Fibroblast of skin of abdomen (primary cell): ENCODE measurements at regions not wholly inside any gene's neighbourhood (a gene's known extent, or its start where the extent isn't known, plus 50 kb on each side); places are given as distances from the start of the nearest gene placed in this dataset.

Source experiments
- DNase-seq: peaks from one replicate; pipeline ENCODE4 v3.0.0-alpha.2; 2013

DNA sequence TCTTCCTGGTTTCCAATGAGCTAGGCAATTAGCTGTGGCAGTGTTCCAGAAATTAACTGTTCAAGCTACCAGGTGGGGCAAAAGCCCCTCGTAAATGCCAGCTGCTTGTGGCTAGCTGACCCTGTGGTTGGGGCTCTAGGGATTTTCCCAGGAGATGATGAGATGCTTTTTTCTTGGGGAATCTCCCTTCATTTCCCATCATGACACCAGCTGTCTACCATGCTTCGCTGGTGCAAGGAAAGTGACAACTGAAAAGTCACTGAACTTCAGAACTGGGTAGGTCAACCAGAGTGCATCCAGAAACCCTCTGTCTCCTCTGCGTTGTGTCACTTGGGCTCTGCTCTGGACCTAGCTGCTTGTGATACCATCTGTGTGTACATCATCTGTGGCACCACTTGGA lies 386.5 kb upstream of the DCC start:
- no peak for DNase-seq

GRCh38 chr18:51955136-51955535 lies 384.9 kb upstream of the DCC start:
- DNase-seq = no peak

DNA sequence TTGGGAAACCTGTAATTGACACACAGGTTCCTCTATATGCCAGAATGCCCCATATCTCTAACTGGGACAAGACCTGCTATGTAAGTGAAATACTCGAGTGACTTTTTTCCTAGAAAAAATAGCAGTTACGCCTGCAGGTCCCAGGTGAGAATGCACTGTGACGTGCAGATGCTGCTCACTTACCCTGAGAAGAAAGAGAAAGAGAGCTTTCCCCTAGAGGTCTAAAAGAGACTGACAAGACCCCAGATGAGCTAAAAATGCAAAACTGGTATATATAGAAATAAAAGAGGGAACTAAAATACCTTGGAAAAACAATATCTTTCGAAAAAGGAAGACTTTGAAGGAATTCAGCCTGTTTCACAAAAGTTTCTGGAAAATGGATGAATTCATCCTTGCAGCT lies 383.0 kb upstream of the DCC start:
- DNase-seq = no peak

GRCh38 chr18:51980101-51980500 lies 359.9 kb upstream of the DCC start:
- no peak for DNase-seq

- DNase-seq = no peak
These were observed 351.7 kb upstream of the DCC start for GRCh38 chr18:51988277-51988676.

GRCh38 chr18:51997129-51997528 lies 342.9 kb upstream of the DCC start:
- no peak for DNase-seq

- no peak for DNase-seq
These were observed 341.9 kb upstream of the DCC start for GRCh38 chr18:51998066-51998465.

DNA sequence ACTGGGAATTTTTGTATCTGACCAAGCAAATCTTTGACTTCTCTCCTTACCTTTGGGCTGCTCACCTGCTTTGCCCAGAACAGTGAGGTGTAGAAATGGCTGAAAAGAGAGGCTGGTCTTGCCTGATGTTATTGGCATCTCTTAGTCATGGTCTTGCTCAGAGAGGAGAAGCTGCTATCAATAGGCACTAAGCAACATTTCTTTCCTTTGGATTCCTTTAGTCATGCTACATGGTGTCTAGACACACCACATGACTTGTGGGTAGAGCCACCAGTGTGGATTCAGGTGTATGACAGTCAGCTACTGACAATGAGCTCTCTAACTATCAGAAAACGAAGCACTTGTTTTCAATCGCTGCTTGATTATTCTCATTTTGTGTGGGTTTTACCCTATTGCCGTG lies 341.3 kb upstream of the DCC start:
- no peak for DNase-seq

DNA sequence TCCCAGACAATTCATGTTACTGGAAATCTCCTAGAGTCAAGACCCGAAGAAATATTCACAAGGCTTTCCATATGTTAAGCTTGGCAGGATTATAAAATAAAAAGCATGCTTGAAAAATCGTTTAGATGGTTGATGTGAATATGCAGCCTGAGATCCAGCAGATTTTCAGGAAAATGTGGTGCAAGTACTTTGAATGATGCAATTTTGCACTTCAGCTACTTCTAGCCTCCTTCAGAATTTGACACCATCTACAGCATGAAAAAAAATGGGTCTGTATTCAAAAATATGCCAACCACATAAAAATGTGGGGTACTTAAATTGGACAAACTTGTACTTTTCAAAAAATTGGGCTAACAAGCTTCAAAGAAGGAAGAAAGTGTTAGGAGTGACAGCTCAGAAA lies 340.6 kb upstream of the DCC start:
- no peak for DNase-seq

- no peak for DNase-seq
These were observed 339.6 kb upstream of the DCC start for GRCh38 chr18:52000435-52000834.

DNA sequence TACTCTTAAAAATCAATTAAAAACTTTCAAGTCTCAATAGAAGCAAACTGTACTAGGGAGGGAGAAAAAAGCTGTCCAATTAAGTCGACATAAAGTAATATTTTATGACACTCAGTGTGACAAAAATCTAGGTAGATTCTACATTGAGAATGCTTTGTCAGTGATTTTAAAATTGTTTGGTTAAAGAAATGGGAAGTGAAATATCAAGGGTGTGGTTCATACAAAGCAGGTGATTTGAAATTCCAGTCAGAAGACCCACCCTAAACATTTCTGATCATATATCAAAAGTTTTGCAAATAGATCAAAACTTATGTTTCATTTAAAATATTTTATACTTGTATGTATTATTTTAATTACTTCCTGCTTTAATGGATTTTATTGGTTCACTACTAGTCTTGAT lies 338.9 kb upstream of the DCC start:
- no peak for DNase-seq

DNA sequence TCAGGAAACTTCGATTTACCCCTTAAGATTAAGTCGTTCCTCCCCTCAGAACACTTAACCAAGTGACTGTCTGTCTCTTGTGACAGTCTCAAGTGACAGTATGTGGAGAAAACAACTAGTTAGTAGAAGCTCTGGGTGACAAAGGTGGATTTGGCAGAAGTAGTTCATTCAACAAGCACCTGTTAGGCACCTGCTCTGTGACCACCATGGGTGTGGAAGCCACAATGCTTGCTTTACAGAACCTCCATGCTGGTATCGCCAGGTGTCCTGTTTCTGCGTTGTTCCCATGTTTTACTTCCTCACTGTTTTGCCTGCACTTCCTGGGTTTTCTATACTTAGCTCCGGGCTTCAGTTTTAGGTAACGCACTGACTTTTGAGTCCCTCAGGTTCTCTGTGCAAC lies 337.4 kb upstream of the DCC start:
- DNase-seq = no peak

GRCh38 chr18:52007105-52007504 lies 332.9 kb upstream of the DCC start:
- no peak for DNase-seq

DNA sequence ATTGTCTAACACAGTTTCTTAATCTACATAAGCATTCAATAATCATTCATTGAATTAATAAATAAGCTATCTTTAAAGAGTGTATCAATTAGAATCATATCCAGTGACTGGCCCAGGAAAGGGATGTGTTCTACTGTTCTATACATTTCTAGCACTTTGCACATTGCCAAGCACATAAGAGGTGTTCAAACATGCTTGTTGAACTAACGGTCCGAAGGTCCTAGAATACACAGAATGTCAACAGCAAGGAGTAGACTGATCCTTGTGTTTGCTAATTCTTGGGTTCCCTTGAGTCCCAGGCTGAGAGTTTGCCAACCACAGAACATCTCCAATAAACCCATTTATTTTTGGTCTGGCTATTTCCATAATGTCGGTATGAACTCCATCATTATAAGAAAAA lies 331.7 kb upstream of the DCC start:
- DNase-seq = no peak

DNA sequence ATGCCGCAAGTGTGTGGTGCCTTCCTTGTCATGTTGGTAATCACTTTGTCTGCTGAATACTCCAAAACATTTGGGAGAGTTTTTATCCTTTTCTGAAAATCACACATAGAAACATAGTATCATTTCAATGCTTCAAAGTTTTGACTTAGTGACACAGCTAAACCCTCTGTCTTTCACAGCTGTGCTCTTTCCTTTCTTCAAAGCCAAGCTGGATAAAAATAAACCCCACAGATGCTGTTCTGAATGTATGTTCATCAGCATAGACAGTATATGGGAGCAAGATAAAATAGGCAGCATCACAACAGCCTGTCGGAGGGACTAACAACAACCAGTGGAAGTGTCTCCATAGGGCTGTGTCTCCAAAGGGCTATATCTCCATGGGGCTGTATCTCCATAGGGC lies 331.3 kb upstream of the DCC start:
- no peak for DNase-seq

DNA sequence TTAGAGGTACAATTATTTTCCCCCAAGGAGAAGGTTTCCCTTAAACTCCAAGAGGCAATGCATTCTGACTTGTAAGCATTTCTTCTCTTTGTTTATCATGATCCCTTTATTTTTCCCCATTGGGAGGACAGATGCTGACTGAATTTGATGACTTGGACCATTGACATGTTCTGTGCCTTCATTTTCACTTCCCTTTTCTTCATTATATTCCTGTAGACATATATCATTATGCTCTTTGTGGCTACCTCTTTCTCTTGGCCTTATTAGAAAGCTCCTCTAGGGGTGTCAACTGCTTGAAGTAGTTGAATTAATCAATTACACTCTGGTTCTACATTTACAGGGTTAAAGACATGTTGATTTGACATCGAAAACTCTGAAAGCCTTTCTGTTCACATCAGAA lies 330.0 kb upstream of the DCC start:
- no peak for DNase-seq

DNA sequence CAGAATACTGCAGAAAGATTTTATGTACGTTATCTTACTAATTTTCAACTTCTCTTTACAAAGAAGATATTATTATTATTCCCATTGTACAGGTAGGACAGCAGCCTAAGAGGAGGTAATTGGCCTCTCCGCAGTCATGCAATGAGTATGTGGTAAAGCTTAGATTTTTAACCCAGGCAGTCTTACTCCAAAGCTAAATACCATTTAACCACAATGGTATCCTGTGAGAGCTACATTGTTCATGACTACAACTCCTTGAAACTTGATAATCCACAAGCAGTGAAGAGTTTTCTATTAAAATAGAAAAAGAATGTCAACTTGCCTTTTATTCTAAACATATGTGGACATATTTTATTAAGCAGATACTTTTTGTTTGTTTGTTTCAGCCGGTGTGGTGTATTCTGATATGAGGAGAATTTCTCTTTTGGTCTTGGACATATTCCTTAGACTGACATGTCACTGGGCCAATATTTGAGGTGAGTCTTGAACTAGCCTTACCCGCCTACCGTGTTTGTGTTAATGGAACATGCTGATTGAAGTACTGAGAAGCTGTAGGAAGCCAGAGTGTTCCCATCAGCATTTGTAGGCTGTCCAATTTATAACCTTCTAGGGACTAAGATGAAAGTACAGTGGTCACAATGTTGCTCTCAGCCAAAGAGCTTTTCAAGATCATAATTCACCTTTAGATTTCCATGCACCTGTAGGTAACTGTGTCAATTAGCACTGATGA lies 293.9 kb upstream of the DCC start:
- peak; percentile 4 for DNase-seq

DNA sequence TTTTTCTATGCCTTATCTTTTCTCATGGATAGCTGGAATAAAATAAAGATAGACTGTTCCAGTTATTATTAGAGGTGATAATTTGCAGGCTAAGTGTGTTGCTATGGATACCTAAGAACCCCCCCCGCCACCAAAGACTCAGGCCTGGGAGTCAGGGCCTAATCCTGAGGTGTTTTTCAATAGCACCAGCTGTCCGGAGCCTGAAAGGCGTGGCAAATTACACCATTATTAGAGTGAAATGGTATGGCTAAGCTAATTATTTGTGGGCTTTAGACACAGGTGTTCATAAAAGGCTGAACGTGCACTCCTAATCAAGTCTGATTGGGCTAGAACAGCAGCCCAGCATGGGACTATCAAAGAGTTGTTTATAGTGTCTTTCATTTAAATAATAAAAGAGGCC lies 293.2 kb upstream of the DCC start:
- no peak for DNase-seq

DNA sequence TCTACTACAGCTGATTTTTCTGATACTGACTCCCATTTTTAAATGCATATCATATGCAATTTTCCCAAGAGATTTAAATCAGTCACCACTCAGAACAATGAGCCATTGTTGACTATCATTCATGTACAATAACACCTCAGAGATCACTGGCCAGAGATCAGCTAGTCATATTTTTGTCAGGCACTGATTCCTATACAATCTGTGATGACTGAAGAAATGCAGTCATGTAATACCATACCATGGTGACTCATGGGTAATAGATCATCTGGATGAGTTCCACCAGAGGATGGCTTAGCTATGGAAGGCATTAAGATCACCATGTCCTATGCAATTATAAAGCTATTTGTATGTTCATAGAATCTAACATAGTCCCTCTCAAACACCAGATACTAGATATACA lies 285.7 kb upstream of the DCC start:
- peak; percentile 32 for DNase-seq

DNA sequence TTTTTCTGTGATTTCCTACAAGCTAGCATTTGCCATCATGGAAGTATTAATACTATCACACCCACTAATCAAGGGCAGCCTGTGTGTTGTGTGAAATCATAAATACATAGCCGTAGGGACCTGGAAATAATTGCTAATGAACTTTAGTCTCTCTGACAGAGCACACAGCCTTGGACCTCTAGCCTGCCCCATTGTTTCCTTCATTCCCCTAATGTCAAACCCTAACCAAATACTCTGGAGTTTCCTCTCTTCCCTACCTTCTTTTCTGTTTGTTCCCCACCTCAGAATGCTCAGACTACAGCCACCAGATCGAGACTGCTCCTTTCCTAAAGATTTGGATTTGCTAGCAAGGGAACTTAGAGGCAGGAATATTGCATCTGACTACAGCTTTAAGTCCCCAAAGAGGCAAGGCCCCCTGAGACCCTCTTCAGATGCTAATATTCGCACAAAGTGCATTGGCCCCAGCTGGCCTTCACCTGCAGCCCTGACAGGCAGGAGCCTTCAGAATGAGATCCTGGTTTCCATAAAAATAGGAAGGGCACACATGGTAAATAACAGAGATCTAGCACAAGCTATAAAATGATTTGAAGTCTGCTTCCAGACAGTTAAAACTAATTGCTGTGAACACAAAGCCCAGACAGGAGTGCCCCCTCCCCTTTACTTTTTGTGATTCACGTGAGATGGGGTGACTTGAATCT lies 279.2 kb upstream of the DCC start:
- DNase-seq = no peak

DNA sequence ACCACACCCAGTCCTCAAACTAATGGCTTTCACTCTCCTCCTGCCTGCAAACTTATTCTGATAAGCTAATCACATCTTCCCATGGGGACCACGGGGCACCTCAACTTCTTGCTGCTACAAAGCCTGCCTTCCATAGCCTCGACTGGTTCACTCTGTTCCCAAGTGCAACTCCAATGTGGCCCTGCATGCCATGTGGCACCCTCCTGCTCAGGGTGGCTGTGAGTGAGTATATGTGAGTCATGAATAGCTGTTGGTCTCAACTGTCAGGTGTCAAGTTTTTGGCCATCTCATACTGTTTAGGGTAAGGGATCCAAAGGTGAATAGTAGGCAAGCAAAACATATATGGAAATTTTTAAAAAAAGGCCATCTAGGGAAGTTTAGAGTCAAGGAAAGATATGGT lies 276.1 kb upstream of the DCC start:
- no peak for DNase-seq

GRCh38 chr18:52069201-52069600 lies 270.8 kb upstream of the DCC start:
- no peak for DNase-seq

- no peak for DNase-seq
These were observed 269.7 kb upstream of the DCC start for GRCh38 chr18:52070291-52070756.

DNA sequence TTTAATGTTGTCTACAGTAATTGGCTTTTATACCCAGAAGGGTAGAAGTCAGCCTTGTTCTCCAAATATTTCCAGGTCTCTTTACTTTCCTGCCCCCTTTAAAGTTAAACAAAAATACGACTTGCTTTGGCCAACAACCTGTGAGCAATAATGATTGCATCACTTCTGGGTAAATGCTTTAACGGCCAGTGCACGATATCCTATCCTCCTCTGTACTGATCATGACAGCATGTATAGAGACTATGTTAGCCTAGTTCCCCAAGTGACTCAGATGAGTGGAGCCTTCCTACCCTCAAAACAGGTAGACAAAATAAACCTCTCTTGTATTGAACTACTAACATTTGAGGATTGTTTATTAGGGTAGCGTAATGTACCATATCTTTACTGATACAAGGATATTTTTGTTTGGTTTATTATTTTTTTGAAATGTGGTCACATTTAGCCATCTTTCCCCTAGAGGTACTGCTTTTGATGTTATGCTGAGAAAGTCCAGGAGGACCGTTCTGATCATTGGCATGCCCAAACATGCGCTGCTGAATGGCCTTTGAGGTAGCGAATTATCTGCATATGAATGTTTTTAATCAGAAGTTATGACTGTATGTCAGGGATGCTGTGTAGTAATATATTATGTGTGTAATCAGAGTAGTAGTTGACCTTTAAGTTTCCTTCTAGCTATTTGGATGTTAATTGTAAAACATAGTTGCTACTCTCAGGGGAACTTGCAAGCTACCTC lies 262.6 kb upstream of the DCC start:
- DNase-seq = no peak
